HCT116 (cell line): ENCODE measurements at regions not wholly inside any gene's neighbourhood (a gene's known extent, or its start where the extent isn't known, plus 50 kb on each side); places are given as distances from the start of the nearest gene placed in this dataset.

ENCODE experiments used
- ATAC-seq: fragments of 200-7000 bp; cut with Tn5 transposase; 2 replicates; pipeline ENCODE4 v1.9.1; 2020; ENCODE audit warnings: mild to moderate bottlenecking, moderate library complexity
- BruUV-seq: library from RNA; stranded (reverse); fragments of 400-500 nt; replicated peaks from 2 replicates; lab custom pipeline; 2021; lab: Mats Ljungman, UMichigan
- CTCF ChIA-PET: fragments of 300-600 bp; sonication (Branson Sonifier 250); formaldehyde crosslinking; loops from one replicate; lab custom pipeline; 2021; ENCODE audit warnings: antibody characterized with exemption; lab: Charles Lee
- POLR2A ChIA-PET: fragments of 300-600, 350-600 bp; sonication (Branson Sonifier 250); formaldehyde crosslinking; loops from one replicate; lab custom pipeline; 2021; ENCODE audit warnings: antibody characterized with exemption; lab: Charles Lee
- RAD21 ChIA-PET, 2 experiments: fragments of 300-600 bp; sonication (Branson Sonifier 250); formaldehyde crosslinking; loops; one replicate each; lab custom pipeline; 2023; ENCODE audit warnings: low total read pairs in 2 of 2; ENCODE audit not compliant: uncharacterized antibody in 2 of 2, unreplicated experiment in 2 of 2, low non-redundant PET in 1 of 2; lab: Charles Lee
- DNase-seq: peaks from one replicate; pipeline ENCODE4 v3.0.0-alpha.2; 2010; ENCODE audit warnings: low read depth, low spot score
- H2AFZ ChIP-seq: fragments of 200-600 bp; shearing (Covaris generic), sonication (generic); 2 replicates; pipeline ENCODE4 v1.6.1; 2017; ENCODE audit warnings: low read depth, mixed run types, mixed read lengths, antibody characterized with exemption, low read length; ENCODE audit not compliant: poor library complexity, severe bottlenecking
- H3K27ac ChIP-seq: 2 replicates; pipeline ENCODE4 v1.5.1; 2012; ENCODE audit warnings: low read depth, low read length
- H3K27me3 ChIP-seq: fragments of 200-600 bp; sonication (generic); 2 replicates; pipeline ENCODE4 v1.6.1; 2016; ENCODE audit warnings: mixed run types, low read length, mixed read lengths; ENCODE audit not compliant: insufficient read depth
- H3K36me3 ChIP-seq, 2 experiments: fragments of 200-500 bp in 1 of 2; fragments of 200-600 bp in 1 of 2; sonication (Bioruptor generic) in 1 of 2; sonication (generic) in 1 of 2; 2 replicates each; pipeline versions ENCODE4 v1.5.1 to v1.6.1; 2014 to 2016; ENCODE audit warnings: low read length in 2 of 2, inconsistent platforms in 1 of 2, mixed read lengths in 1 of 2, mixed run types in 1 of 2; ENCODE audit not compliant: insufficient read depth in 2 of 2, control insufficient read depth in 1 of 2
- H3K4me1 ChIP-seq, 2 experiments: fragments of 200-600 bp in 1 of 2; sonication (generic) in 1 of 2; 2 replicates each; pipeline versions ENCODE4 v1.5.1 to v1.6.1; 2012 to 2017; ENCODE audit warnings: low read length in 2 of 2, inconsistent platforms in 1 of 2, mild to moderate bottlenecking in 1 of 2, mixed read lengths in 1 of 2, mixed run types in 1 of 2, moderate library complexity in 1 of 2; ENCODE audit not compliant: insufficient read depth in 2 of 2, control insufficient read depth in 1 of 2
- H3K4me2 ChIP-seq: fragments of 200-600 bp; sonication (generic); 2 replicates; pipeline ENCODE4 v1.6.1; 2017; ENCODE audit warnings: mixed run types, low read length, mixed read lengths
- H3K4me3 ChIP-seq, 2 experiments: fragments of 200-600 bp in 1 of 2; sonication (generic) in 1 of 2; replicated peaks in 1 of 2; 2 replicates each; pipeline ENCODE4 v1.5.1; 2011 to 2016; ENCODE audit warnings: low read length in 2 of 2, control low read depth in 1 of 2, low read depth in 1 of 2, mild to moderate bottlenecking in 1 of 2, mixed read lengths in 1 of 2, mixed run types in 1 of 2
- H3K79me2 ChIP-seq: fragments of 200-600 bp; sonication (generic); 2 replicates; pipeline ENCODE4 v1.6.1; 2017; ENCODE audit warnings: mild to moderate bottlenecking, mixed run types, low read length, moderate library complexity, mixed read lengths; ENCODE audit not compliant: insufficient read depth
- H3K9ac ChIP-seq: fragments of 200-600 bp; sonication (generic); 2 replicates; pipeline ENCODE4 v1.6.1; 2016; ENCODE audit warnings: low read length, mixed read lengths
- H3K9me2 ChIP-seq: fragments of 200-600 bp; sonication (generic), shearing (Covaris generic); 2 replicates; pipeline ENCODE4 v1.6.1; 2017; ENCODE audit warnings: mixed run types, mild to moderate bottlenecking, moderate library complexity; ENCODE audit not compliant: insufficient read depth
- H3K9me3 ChIP-seq, 2 experiments: fragments of 200-500 bp in 1 of 2; fragments of 200-600 bp in 1 of 2; sonication (Bioruptor generic) in 1 of 2; sonication (generic) in 1 of 2; 2 replicates each; pipeline ENCODE4 v1.6.1; 2014 to 2017; ENCODE audit warnings: low read length in 2 of 2, mixed read lengths in 2 of 2, inconsistent platforms in 1 of 2, low read depth in 1 of 2, mild to moderate bottlenecking in 1 of 2, mixed run types in 1 of 2, moderate library complexity in 1 of 2; ENCODE audit not compliant: control insufficient read depth in 1 of 2, insufficient read depth in 1 of 2
- H4K20me1 ChIP-seq: fragments of 200-600 bp; sonication (generic), shearing (Covaris generic); 2 replicates; pipeline ENCODE4 v1.6.1; 2017; ENCODE audit warnings: mixed run types, mild to moderate bottlenecking, moderate library complexity; ENCODE audit not compliant: insufficient read depth
- ATF3 ChIP-seq: IDR thresholded peaks from 2 replicates; pipeline ENCODE4 v1.6.1; 2012
- CBX3 ChIP-seq: IDR thresholded peaks from 2 replicates; pipeline ENCODE4 v1.6.1; 2012; ENCODE audit warnings: low read depth
- CEBPB ChIP-seq: IDR thresholded peaks from 2 replicates; pipeline ENCODE4 v1.6.1; 2012; ENCODE audit warnings: low read depth
- CTCF ChIP-seq, 3 experiments: fragments of 200-600 bp in 1 of 3; sonication (generic) in 1 of 3; IDR thresholded peaks in 2 of 3; conservative IDR thresholded peaks in 1 of 3; 2 replicates each; pipeline ENCODE4 v1.5.1; 2012 to 2017; ENCODE audit warnings: low read depth in 2 of 3, low read length in 2 of 3, antibody characterized with exemption in 1 of 3, borderline replicate concordance in 1 of 3, control low read depth in 1 of 3, mild to moderate bottlenecking in 1 of 3, mixed read lengths in 1 of 3, mixed run types in 1 of 3, moderate library complexity in 1 of 3; ENCODE audit not compliant: insufficient read depth in 1 of 3
- EZH2 ChIP-seq: fragments of 200-600 bp; sonication (generic); IDR thresholded peaks from 2 replicates; pipeline ENCODE4 v1.6.1; 2017; ENCODE audit warnings: antibody characterized with exemption, mixed run types
- EZH2phosphoT487 ChIP-seq: fragments of 200-600 bp; IDR thresholded peaks from 2 replicates; pipeline ENCODE4 v1.6.1; 2018; ENCODE audit warnings: antibody characterized with exemption, borderline replicate concordance
- JUND ChIP-seq: IDR thresholded peaks from 2 replicates; pipeline ENCODE4 v1.6.1; 2012
- POLR2AphosphoS5 ChIP-seq: IDR thresholded peaks from 2 replicates; pipeline ENCODE4 v1.6.1; 2011; ENCODE audit warnings: mild to moderate bottlenecking, low read depth, low read length, moderate library complexity
- SP1 ChIP-seq: IDR thresholded peaks from 2 replicates; pipeline ENCODE4 v1.6.1; 2012; ENCODE audit warnings: low read depth
- YY1 ChIP-seq: IDR thresholded peaks from 2 replicates; pipeline ENCODE4 v1.6.1; 2011; ENCODE audit warnings: low read length, low read depth, moderate library complexity, mild to moderate bottlenecking; ENCODE audit not compliant: insufficient replicate concordance; ENCODE audit errors: extremely low read depth
- intact Hi-C: fragments of 100-400 bp; cut with micrococcal nuclease; formaldehyde crosslinking; loops from 2 replicates; pipeline ENCODE4 v1.10.0; 2022
- TF ChIP-seq, protein P1 (sequence below): IDR thresholded peaks from 2 replicates; pipeline ENCODE4 v1.6.1; 2011; ENCODE audit warnings: mild to moderate bottlenecking, low read length, moderate library complexity; ENCODE audit not compliant: insufficient replicate concordance; ENCODE audit errors: extremely low read depth
- TF ChIP-seq, protein P2 (sequence below): IDR thresholded peaks from 2 replicates; pipeline ENCODE4 v1.6.1; 2012

DNA sequence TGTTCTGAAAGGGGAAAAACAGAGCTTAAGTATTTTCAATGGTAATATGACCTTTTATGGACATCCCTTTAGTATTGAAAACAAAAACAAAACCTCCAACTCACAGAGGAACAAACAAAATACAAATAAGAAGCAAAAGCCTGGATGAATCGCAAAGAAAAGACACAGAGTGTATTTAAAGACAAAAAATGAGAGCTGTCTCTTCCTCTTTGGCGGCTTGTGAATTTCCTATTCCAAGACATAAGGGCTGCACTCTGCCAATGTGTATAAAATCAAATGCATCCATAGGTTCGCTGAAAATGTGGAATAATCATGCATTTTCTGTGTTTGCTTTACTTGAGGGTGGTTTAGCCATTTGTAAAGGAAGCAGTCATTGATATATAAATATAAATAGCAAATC lies 739.3 kb upstream of the ZNF608 start:
- no peaks in the 10 kb centered on the region for H3K79me2 ChIP-seq
- no peaks in the 10 kb centered on the region for H3K9me2 ChIP-seq
- DNase-seq (no peak), ATAC-seq (no peak)
- no peaks in the 10 kb centered on the region for H3K9me3 ChIP-seq
- peak overlapping the region; percentile 79 for H3K4me2 ChIP-seq
- H3K27me3 ChIP-seq = no peaks in the 10 kb centered on the region
- H4K20me1 ChIP-seq = no peaks in the 10 kb centered on the region
- BruUV-seq = no TSS peak
- H2AFZ ChIP-seq = peak overlapping the region; percentile 93
- POLR2A ChIA-PET = interaction anchor here (0.9 kb wide), 1 partner anchor 737 kb away, joined by 3 read pairs; no protein-coding TSS in a partner anchor
- H3K36me3 ChIP-seq = no peaks in the 10 kb centered on the region
- H3K4me3 ChIP-seq = peak overlapping the region in 1 of 2 experiments; percentile 42; a peak in 1 of 4 replicates
- H3K4me1 ChIP-seq = peaks cover 24 to 26% of the 10 kb centered on the region in 2 experiments
- CTCF ChIA-PET = interaction anchor here (1.0 kb wide), 1 partner anchor 350 kb away, joined by 3 read pairs; no protein-coding TSS in a partner anchor
- RAD21 ChIA-PET = no interaction called here
- TF ChIP-seq EZH2 = no peak
- TF ChIP-seq, protein P1, sequence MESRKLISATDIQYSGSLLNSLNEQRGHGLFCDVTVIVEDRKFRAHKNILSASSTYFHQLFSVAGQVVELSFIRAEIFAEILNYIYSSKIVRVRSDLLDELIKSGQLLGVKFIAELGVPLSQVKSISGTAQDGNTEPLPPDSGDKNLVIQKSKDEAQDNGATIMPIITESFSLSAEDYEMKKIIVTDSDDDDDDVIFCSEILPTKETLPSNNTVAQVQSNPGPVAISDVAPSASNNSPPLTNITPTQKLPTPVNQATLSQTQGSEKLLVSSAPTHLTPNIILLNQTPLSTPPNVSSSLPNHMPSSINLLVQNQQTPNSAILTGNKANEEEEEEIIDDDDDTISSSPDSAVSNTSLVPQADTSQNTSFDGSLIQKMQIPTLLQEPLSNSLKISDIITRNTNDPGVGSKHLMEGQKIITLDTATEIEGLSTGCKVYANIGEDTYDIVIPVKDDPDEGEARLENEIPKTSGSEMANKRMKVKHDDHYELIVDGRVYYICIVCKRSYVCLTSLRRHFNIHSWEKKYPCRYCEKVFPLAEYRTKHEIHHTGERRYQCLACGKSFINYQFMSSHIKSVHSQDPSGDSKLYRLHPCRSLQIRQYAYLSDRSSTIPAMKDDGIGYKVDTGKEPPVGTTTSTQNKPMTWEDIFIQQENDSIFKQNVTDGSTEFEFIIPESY = no peak
- TF ChIP-seq JUND = no peak
- no peak for TF ChIP-seq CBX3
- no peak for TF ChIP-seq ATF3
- TF ChIP-seq POLR2AphosphoS5 = no peak
- TF ChIP-seq, protein P2, sequence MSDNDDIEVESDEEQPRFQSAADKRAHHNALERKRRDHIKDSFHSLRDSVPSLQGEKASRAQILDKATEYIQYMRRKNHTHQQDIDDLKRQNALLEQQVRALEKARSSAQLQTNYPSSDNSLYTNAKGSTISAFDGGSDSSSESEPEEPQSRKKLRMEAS = no peak
- H3K27ac ChIP-seq = peak overlapping the region; percentile 84
- intact Hi-C loops = no loop called here
- H3K9ac ChIP-seq = peak overlapping the region; percentile 36

GRCh38 chr5:125486634-125487033 lies 740.2 kb upstream of the ZNF608 start:
- POLR2A ChIA-PET = no interaction called here
- no peaks in the 10 kb centered on the region for H3K36me3 ChIP-seq
- no peak overlapping the region for H3K4me3 ChIP-seq
- ATAC-seq = no peak
- peaks cover 24 to 26% of the 10 kb centered on the region in 2 experiments for H3K4me1 ChIP-seq
- BruUV-seq = no TSS peak
- H3K4me2 ChIP-seq = no peak overlapping the region
- no peaks in the 10 kb centered on the region for H3K27me3 ChIP-seq
- no peak overlapping the region for H2AFZ ChIP-seq
- H3K9me2 ChIP-seq = no peaks in the 10 kb centered on the region
- H4K20me1 ChIP-seq = no peaks in the 10 kb centered on the region
- RAD21 ChIA-PET = no interaction called here
- no peaks in the 10 kb centered on the region for H3K79me2 ChIP-seq
- H3K27ac ChIP-seq = no peak overlapping the region
- no peak overlapping the region for H3K9ac ChIP-seq
- no peaks in the 10 kb centered on the region for H3K9me3 ChIP-seq
- intact Hi-C loops = no loop called here
- DNase-seq = no peak
- CTCF ChIA-PET = no interaction called here
- TF ChIP-seq CEBPB (no peak), SP1 (no peak), CTCF (IDR thresholded peaks at IDR 0.05 in 2 of 3, conservative IDR thresholded peaks at IDR 0.05 in 1 of 3; ENCODE audit: borderline replicate concordance in 1 of 3, insufficient read depth in 1 of 3, low read depth in 2 of 3, low read length in 2 of 3) (no peak), JUND (no peak), EZH2 (no peak), EZH2phosphoT487 (no peak), YY1 (no peak)
